Stimulated activated CD4-positive, alpha-beta T cell treated with anti-CD3 and anti-CD28 coated beads, Interleukin-12 subunit alpha, Interleukin-12 subunit beta, amount 100 ng/mL, for 48 hours (primary cell): ENCODE measurements at regions not wholly inside any gene's neighbourhood (a gene's known extent, or its start where the extent isn't known, plus 50 kb on each side); places are given as distances from the start of the nearest gene placed in this dataset.

Experiments used
- DNase-seq, 3 donors: peaks; one replicate each; pipeline ENCODE4 v3.0.0-alpha.2; 2020; ENCODE audit warnings: low read depth in 2 of 3, low spot score in 1 of 3

DNA sequence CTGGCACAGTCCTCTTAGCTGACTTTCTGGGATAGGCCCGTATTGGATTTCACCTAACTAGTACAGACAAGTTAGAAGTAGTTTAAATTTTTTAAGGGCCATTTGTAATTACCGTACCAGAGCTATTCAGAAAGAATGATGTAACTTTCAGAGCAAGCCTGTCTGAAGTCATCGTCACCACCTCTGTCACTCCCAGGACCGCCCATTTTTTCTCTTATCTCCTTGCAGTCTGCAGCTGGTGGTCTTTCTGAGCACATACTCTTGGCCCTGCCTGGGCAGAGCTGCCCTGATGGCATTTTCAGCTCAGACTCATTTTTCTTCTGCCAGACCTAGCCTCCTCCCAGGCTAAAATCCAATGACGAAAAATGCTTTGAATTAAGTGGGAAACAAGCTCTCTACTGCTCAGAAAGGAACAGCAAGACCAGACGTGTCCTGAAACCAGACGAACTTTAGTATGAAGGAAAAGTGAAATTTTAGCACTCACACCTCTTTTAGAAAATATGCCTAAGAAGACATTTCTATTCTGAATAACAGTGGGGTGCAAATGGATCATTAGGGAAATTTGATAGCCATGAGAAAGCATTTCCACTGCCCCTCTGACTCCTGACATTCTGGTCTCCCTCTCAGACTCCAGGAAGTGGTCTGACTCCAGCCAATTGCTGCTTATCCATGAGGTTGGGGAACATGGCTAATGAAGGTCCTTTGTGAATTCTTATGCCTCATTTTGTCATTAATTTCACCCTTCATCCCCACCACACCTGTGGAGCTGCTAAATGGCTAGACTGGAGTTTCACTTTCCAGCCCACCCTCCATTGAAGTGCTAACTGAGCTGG lies 162.4 kb upstream of the GYPA start:
- DNase-seq, result no peak

DNA sequence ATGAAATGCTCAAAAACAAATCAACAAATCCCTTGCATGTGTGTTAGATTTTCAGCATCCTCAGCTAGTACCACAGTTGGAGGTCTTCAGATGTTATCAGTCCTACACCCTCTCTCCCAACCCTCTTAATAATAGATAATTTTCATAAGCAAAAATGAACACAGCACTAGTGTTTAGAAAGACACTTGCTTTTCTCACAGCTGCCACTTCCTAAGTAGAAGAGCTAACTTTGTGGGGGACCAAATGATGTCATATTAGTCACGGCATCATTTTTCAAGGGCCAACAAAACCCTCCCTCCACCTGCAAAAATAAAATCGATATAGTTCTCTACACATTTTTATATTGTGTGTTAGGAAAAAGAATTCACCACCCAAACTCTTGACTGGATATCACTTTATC lies 163.5 kb upstream of the GYPA start:
- no peak for DNase-seq

GRCh38 chr4:144310535-144310934 lies 170.0 kb upstream of the GYPA start:
- DNase-seq, result no peak

GRCh38 chr4:144313370-144313769 lies 172.9 kb upstream of the GYPA start:
- DNase-seq, result no peak

DNA sequence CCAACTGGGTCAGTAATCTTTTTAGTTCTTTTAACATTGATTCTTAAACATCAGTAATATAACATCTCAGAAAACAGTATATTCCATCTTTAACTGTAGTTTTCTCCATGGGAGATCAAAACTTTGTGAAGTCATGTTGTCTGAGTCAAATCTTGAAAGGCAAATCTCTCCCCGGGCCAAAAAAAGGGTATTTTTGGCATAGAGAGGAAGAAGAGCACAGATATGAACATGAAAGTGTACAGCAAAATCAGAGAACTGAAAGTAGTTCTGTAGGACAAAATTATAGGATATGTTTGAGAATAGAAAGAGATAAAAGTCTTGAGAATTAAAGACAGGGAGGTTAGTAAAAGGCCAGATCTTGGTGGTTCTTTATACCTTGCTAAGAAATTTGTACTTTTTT lies 176.4 kb upstream of the GYPA start:
- no peak for DNase-seq

GRCh38 chr4:144318797-144319196 lies 178.3 kb upstream of the GYPA start:
- no peak for DNase-seq

- no peak for DNase-seq
Observed at GRCh38 chr4:144336633-144337032, 196.1 kb upstream of the GYPA start.

GRCh38 chr4:144338148-144338547 lies 197.6 kb upstream of the GYPA start:
- no peak for DNase-seq

GRCh38 chr4:144338834-144339233 lies 198.3 kb upstream of the GYPA start:
- DNase-seq, result no peak

GRCh38 chr4:144340931-144341330 lies 200.4 kb upstream of the GYPA start:
- DNase-seq, result no peak

- no peak for DNase-seq
Observed at GRCh38 chr4:144342949-144343760, 202.6 kb upstream of the GYPA start.

- no peak for DNase-seq
Observed at GRCh38 chr4:144347121-144347520, 206.6 kb upstream of the GYPA start.

- no peak for DNase-seq
Observed at GRCh38 chr4:144350706-144351105, 210.2 kb upstream of the GYPA start.

- no peak for DNase-seq
Observed at GRCh38 chr4:144351306-144351705, 210.8 kb upstream of the GYPA start.

DNA sequence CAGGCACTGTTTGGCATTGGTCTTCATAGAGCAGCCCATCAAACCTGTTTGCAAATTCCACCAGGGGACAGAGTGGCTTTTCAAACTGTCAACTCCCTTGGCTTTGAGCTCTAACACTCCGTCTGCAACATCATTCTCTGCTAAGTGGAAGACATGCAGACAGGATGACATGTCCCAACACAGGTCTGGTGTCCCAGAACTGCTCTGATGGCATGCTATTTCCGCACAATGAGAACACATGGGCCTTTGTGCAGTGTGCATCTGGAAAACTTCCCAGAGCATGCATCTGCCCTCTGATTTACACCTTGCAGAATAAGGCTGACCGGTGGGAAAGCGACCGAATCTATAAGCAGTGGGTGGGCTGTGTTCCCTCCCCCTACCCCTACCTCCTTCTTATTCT lies 212.8 kb upstream of the GYPA start:
- no peak for DNase-seq

DNA sequence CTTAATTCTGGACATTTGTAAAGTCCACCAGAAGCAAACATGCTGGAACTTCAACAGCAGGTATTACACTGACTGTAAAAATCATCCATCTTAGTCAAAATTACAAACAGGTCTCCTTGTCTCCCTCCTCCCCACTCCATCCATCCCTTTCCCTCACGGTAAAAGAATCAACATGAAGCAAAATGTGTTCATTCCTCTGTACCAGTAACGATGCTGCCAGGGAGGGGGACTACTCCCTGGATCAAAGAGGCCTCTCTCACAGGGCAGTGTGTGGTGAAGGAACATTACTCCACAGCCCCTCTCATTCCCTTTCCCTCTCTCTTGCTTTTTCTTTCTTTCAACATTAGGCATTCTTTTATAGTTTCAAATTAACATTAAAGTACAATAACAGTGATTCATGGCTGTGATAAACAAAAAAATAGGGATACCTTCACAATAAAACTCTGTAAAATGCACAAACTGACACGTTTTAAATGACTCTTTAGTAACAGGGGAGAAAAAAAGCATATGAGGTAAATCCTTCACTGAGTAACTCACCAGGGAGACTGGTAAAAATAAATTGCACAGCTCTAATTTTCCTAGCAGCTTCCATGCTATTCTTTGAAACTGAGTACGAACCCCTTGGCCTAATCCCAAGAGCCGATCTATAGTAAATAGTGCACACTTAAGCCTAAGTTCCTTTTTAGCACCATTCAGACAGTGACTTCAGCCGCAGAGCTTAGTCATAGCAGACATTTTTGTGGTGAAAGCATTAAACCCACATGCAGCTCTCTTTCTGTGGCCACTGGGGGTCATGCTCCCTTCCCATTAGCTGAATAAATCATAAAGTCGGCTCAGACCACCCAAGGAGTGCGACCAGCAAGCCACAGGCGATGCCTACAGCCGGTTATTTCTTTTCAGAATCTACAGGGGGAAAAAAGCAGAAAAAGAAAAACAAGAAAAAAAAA lies 215.6 kb upstream of the GYPA start:
- peak in 1 of 3 donors; percentile 7 for DNase-seq

- DNase-seq, result no peak
Observed at GRCh38 chr4:144356941-144357381, 216.4 kb upstream of the GYPA start.

DNA sequence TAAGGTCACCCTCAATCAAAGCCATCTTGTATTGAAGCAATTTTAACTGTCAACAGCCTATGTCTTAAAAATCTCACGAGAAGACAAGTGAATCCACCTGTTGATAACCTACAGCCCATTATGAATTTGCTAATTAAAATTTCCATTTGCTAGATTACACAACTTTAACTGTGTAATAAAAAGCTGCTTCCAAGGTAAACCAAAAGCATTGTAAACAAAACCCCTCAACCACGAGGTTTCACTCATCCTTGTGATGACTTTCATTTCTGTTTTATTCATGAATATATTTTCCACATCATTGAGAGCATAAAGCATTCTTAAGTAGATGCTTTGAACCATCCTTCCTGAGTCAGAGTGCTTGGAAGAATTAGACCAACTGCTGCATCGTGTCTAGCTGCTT lies 217.5 kb upstream of the GYPA start:
- DNase-seq, result no peak

- no peak for DNase-seq
Observed at GRCh38 chr4:144360146-144360793, 219.8 kb upstream of the GYPA start.

DNA sequence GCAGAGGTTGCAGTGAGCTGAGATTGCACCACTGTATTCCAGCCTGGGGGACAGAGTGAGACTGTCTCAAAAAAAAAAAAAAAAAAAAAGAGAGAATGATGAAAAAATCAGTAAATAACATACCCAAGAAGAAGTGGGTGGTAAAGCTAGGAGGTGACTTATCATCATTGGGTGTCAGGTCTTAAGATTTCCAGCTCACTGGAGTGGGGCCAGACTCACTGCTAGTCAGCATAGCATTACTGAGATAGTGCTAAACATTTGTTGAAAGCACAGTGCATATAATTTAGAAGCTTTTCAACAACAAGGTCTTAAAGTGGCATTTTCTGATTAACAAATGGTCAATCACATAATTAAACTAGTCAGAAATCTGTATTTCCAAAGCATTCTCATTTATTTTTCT lies 221.8 kb upstream of the GYPA start:
- no peak for DNase-seq

GRCh38 chr4:144363890-144364289 lies 223.4 kb upstream of the GYPA start:
- DNase-seq, result no peak
